Pancreas (tissue), 10 donors: ENCODE measurements at regions not wholly inside any gene's neighbourhood (a gene's known extent, or its start where the extent isn't known, plus 50 kb on each side); places are given as distances from the start of the nearest gene placed in this dataset.

ENCODE experiments used
- ATAC-seq, 4 donors: fragments of 200-7000 bp; cut with Tn5 transposase; one replicate each; pipeline versions ENCODE4 v1.8.0 to v1.9.1; 2020; ENCODE audit warnings: mild to moderate bottlenecking in 4 of 4, moderate library complexity in 4 of 4
- DNase-seq, 6 donors: peaks; one replicate each; pipeline ENCODE4 v3.0.0-alpha.2; 2020
- FAIRE-seq: peaks from 2 replicates; lab custom pipeline; 2012; peaks lifted over from hg19 to GRCh38; lab: Jason Lieb, UNC
- H3K27ac ChIP-seq, 4 donors: fragments of 200-600 bp; sonication (generic); 1 replicate in 3 of 4; 2 replicates in 1 of 4; pipeline versions ENCODE4 v1.5.0 to v1.8.0; 2020
- H3K27me3 ChIP-seq, 4 donors: fragments of 200-600 bp; one replicate each; pipeline ENCODE4 v1.8.0; 2021
- H3K36me3 ChIP-seq, 3 donors: fragments of 200-600 bp; sonication (generic) in 1 of 3; one replicate each; pipeline versions ENCODE4 v1.5.0 to v1.8.0; 2020 to 2021
- H3K4me1 ChIP-seq, 3 donors: fragments of 200-600 bp; one replicate each; pipeline ENCODE4 v1.8.0; 2021
- H3K4me3 ChIP-seq, 4 donors: fragments of 200-600 bp; sonication (generic) in 2 of 4; one replicate each; pipeline versions ENCODE4 v1.5.0 to v1.8.0; 2020 to 2021
- H3K9me3 ChIP-seq, 4 donors: fragments of 200-600 bp; one replicate each; pipeline ENCODE4 v1.8.0; 2021
- CTCF ChIP-seq, 4 donors: fragments of 200-600 bp; sonication (generic) in 3 of 4; IDR thresholded peaks; one replicate each; pipeline versions ENCODE4 v1.5.0 to v1.8.0; 2021; ENCODE audit warnings: antibody characterized with exemption in 4 of 4
- WGBS, 2 donors: extraction: QIAGEN DNeasy Blood & Tissue Kit; methylation state at CpG; one replicate each; pipeline ENCODE4 v1.1.7; 2013; 5-methylcytosine and 5-hydroxymethylcytosine counted together
- intact Hi-C, 3 donors: fragments of 100-400 bp; cut with DNase I; formaldehyde crosslinking; loops; one replicate each; pipeline versions ENCODE4 v1.11.1 to v1.14.2; 2022
- donor health status: healthy with polysubstance abuse.
- donor health status: DM: no; HTN: no; CAD: no; lungs with moderate emphysema.
- donor health status: DM: no; HTN: no; CAD: no.
- donor health status: control.
- donor health status: control.
- donor health status: Bipolar disorder and iron deficiency.
- donor health status: DM: yes; HTN: yes; CAD: no.
- donor health status: DM: no; HTN: no; CAD: no.
- donor health status: DM: no; HTN: no; CAD: no.
- donor health status: DM: yes; HTN: yes; CAD: no.

GRCh38 chr10:55063811-55064210 is 262.8 kb upstream of the PCDH15 start:
- DNase-seq (no peak), ATAC-seq (no peak), FAIRE-seq (no peak)
- no peaks in the 10 kb centered on the region for H3K4me1 ChIP-seq
- H3K27ac ChIP-seq = no peak overlapping the region
- intact Hi-C loops = no loop called here
- H3K4me3 ChIP-seq = no peak overlapping the region
- no peak for TF ChIP-seq CTCF (IDR thresholded peaks at IDR 0.05)
- no peaks in the 10 kb centered on the region for H3K36me3 ChIP-seq
- no peaks in the 10 kb centered on the region for H3K9me3 ChIP-seq
- H3K27me3 ChIP-seq = no peaks in the 10 kb centered on the region

GRCh38 chr10:55062349-55062748 is 261.3 kb upstream of the PCDH15 start:
- FAIRE-seq = no peak

GRCh38 chr10:55058800-55059199 is 257.8 kb upstream of the PCDH15 start:
- no peak overlapping the region for H3K27ac ChIP-seq
- intact Hi-C loops = no loop called here
- H3K4me1 ChIP-seq = no peaks in the 10 kb centered on the region
- no peak for DNase-seq
- 71 to 81% methylated on average over 5 of the region's 5 CpGs for WGBS, 2 donors
- FAIRE-seq = no peak
- no peak overlapping the region for H3K4me3 ChIP-seq
- no peaks in the 10 kb centered on the region for H3K27me3 ChIP-seq
- H3K36me3 ChIP-seq = no peaks in the 10 kb centered on the region
- TF ChIP-seq CTCF (IDR thresholded peaks at IDR 0.05) = no peak
- ATAC-seq = no peak
- H3K9me3 ChIP-seq = no peaks in the 10 kb centered on the region

More at GRCh38 chr10:55062349-55062748, 261.3 kb upstream of the PCDH15 start:
- H3K9me3 ChIP-seq = no peaks in the 10 kb centered on the region
- ATAC-seq (no peak), DNase-seq (no peak)
- H3K4me3 ChIP-seq = no peak overlapping the region
- intact Hi-C loops = no loop called here
- no peaks in the 10 kb centered on the region for H3K27me3 ChIP-seq
- no peak for TF ChIP-seq CTCF (IDR thresholded peaks at IDR 0.05)
- H3K4me1 ChIP-seq = no peaks in the 10 kb centered on the region
- H3K27ac ChIP-seq = no peak overlapping the region
- H3K36me3 ChIP-seq = no peaks in the 10 kb centered on the region

GRCh38 chr10:55051515-55051914 is 250.5 kb upstream of the PCDH15 start:
- H3K27ac ChIP-seq = no peak overlapping the region
- intact Hi-C loops = no loop called here
- TF ChIP-seq CTCF (IDR thresholded peaks at IDR 0.05) = no peak
- no peaks in the 10 kb centered on the region for H3K4me1 ChIP-seq
- no peaks in the 10 kb centered on the region for H3K36me3 ChIP-seq
- 56 to 81% methylated on average over 2 of the region's 2 CpGs for WGBS, 2 donors
- H3K27me3 ChIP-seq = no peaks in the 10 kb centered on the region
- ATAC-seq (no peak), DNase-seq (no peak), FAIRE-seq (no peak)
- H3K9me3 ChIP-seq = no peaks in the 10 kb centered on the region
- H3K4me3 ChIP-seq = no peak overlapping the region

GRCh38 chr10:55048830-55049498 is 247.9 kb upstream of the PCDH15 start:
- 51% methylated on average over 3 of the region's 3 CpGs for WGBS, 2 donors
- no peak for ATAC-seq
- Histone ChIP-seq H3K36me3 (no peaks in the 10 kb centered on the region), H3K4me1 (no peaks in the 10 kb centered on the region), H3K27me3 (no peaks in the 10 kb centered on the region), H3K27ac (no peak overlapping the region), H3K9me3 (no peaks in the 10 kb centered on the region), H3K4me3 (no peak overlapping the region)
- intact Hi-C loops = no loop called here
- DNase-seq = no peak
- no peak for FAIRE-seq
- no peak for TF ChIP-seq CTCF (IDR thresholded peaks at IDR 0.05)
